Liver (tissue), 8 donors: ENCODE measurements at regions not wholly inside any gene's neighbourhood (a gene's known extent, or its start where the extent isn't known, plus 50 kb on each side); places are given as distances from the start of the nearest gene placed in this dataset.

Source experiments
- DNase-seq: peaks from one replicate; pipeline ENCODE4 v3.0.0-alpha.2; 2017; ENCODE audit warnings: low spot score
- H3K27ac ChIP-seq, 2 donors: one replicate each; pipeline ENCODE4 v1.7.0; 2013; ENCODE audit warnings: inconsistent platforms in 2 of 2, low read length in 2 of 2, control low read depth in 1 of 2, low read depth in 1 of 2, mild to moderate bottlenecking in 1 of 2
- H3K27me3 ChIP-seq, 4 donors: one replicate each; pipeline versions ENCODE4 v1.6.1 to v1.7.0; 2013; ENCODE audit warnings: low read length in 3 of 4, inconsistent platforms in 1 of 4, mild to moderate bottlenecking in 1 of 4, moderate library complexity in 1 of 4; ENCODE audit not compliant: control insufficient read depth in 4 of 4, insufficient read depth in 4 of 4
- H3K36me3 ChIP-seq, 4 donors: one replicate each; pipeline versions ENCODE4 v1.6.1 to v1.7.0; 2013; ENCODE audit warnings: low read length in 3 of 4, mild to moderate bottlenecking in 3 of 4, low read depth in 1 of 4, moderate library complexity in 1 of 4; ENCODE audit not compliant: control insufficient read depth in 4 of 4, insufficient read depth in 3 of 4
- H3K4me1 ChIP-seq, 4 donors: one replicate each; pipeline versions ENCODE4 v1.6.1 to v1.7.0; 2013; ENCODE audit warnings: low read length in 3 of 4, mild to moderate bottlenecking in 3 of 4, moderate library complexity in 1 of 4; ENCODE audit not compliant: control insufficient read depth in 4 of 4, insufficient read depth in 4 of 4
- H3K4me3 ChIP-seq, 3 donors: one replicate each; pipeline versions ENCODE4 v1.6.1 to v1.7.0; 2013; ENCODE audit warnings: low read length in 3 of 3, control low read depth in 1 of 3, low read depth in 1 of 3, mild to moderate bottlenecking in 1 of 3
- H3K9ac ChIP-seq, 2 donors: one replicate each; pipeline ENCODE4 v1.7.0; 2013; ENCODE audit warnings: low read length in 2 of 2, mild to moderate bottlenecking in 2 of 2, moderate library complexity in 2 of 2, control low read depth in 1 of 2, low read depth in 1 of 2
- H3K9me3 ChIP-seq, 4 donors: one replicate each; pipeline versions ENCODE4 v1.6.1 to v1.7.0; 2013; ENCODE audit warnings: low read length in 3 of 4; ENCODE audit not compliant: control insufficient read depth in 4 of 4
- ATF3 ChIP-seq: IDR thresholded peaks from 2 replicates; pipeline ENCODE4 v1.6.1; 2016; ENCODE audit warnings: antibody characterized with exemption
- CTCF ChIP-seq: fragments of 150-350 bp; IDR thresholded peaks from 2 replicates; pipeline ENCODE4 v1.5.1; 2017; ENCODE audit warnings: improper control_type of control experiment, low read depth, low read length; ENCODE audit not compliant: missing input control
- EGR1 ChIP-seq, 2 donors: IDR thresholded peaks; 2 replicates each; pipeline ENCODE4 v1.6.1; 2016 to 2018; ENCODE audit warnings: antibody characterized with exemption in 2 of 2, low read depth in 2 of 2
- FOXA1 ChIP-seq: IDR thresholded peaks from 2 replicates; pipeline ENCODE4 v1.6.1; 2016; ENCODE audit warnings: antibody characterized with exemption
- GABPA ChIP-seq, 2 donors: IDR thresholded peaks in 1 of 2; conservative IDR thresholded peaks in 1 of 2; 2 replicates each; pipeline ENCODE4 v1.6.1; 2016; ENCODE audit warnings: antibody characterized with exemption in 2 of 2, mild to moderate bottlenecking in 1 of 2, moderate library complexity in 1 of 2
- HNF4G ChIP-seq: IDR thresholded peaks from 2 replicates; pipeline ENCODE4 v1.6.1; 2016; ENCODE audit warnings: antibody characterized with exemption
- JUND ChIP-seq, 2 donors: IDR thresholded peaks; 2 replicates each; pipeline ENCODE4 v1.6.1; 2016; ENCODE audit warnings: antibody characterized with exemption in 2 of 2
- MAX ChIP-seq: IDR thresholded peaks from 2 replicates; pipeline ENCODE4 v1.6.1; 2016; ENCODE audit warnings: antibody characterized with exemption
- NR2F2 ChIP-seq: IDR thresholded peaks from 2 replicates; pipeline ENCODE4 v1.6.1; 2016; ENCODE audit warnings: antibody characterized with exemption
- RAD21 ChIP-seq, 2 donors: IDR thresholded peaks; 2 replicates each; pipeline ENCODE4 v1.6.1; 2016; ENCODE audit warnings: antibody characterized with exemption in 2 of 2, mild to moderate bottlenecking in 2 of 2
- REST ChIP-seq: IDR thresholded peaks from 2 replicates; pipeline ENCODE4 v1.6.1; 2016; ENCODE audit warnings: antibody characterized with exemption, mild to moderate bottlenecking
- ZBTB33 ChIP-seq: IDR thresholded peaks from 2 replicates; pipeline ENCODE4 v1.6.1; 2016; ENCODE audit warnings: antibody characterized with exemption
- WGBS: extraction: QIAGEN DNeasy Blood & Tissue Kit; methylation state at CpG from one replicate; pipeline ENCODE4 v1.1.7; 2013; 5-methylcytosine and 5-hydroxymethylcytosine counted together
- donor health status: healthy.
- donor health status: healthy.
- donor health status: healthy.
- donor health status: healthy.
- donor health status: healthy.

GRCh38 chr12:66776974-66777373, 98.1 kb upstream of the GRIP1 start:
- H3K4me3 ChIP-seq = no peak overlapping the region
- H3K27me3 ChIP-seq = peaks cover 0 to 2% (median 0%) of the 10 kb centered on the region in 4 donors
- H3K9ac ChIP-seq = no peak overlapping the region
- no peaks in the 10 kb centered on the region for H3K4me1 ChIP-seq
- H3K36me3 ChIP-seq = no peaks in the 10 kb centered on the region
- H3K27ac ChIP-seq = no peak overlapping the region
- no peak for DNase-seq
- 62% methylated on average over 2 of the region's 2 CpGs for WGBS
- no peak for TF ChIP-seq MAX
- TF ChIP-seq ATF3 = no peak
- TF ChIP-seq FOXA1 = no peak
- TF ChIP-seq NR2F2 = no peak
- no peaks in the 10 kb centered on the region for H3K9me3 ChIP-seq

GRCh38 chr12:66779466-66779865, 100.6 kb upstream of the GRIP1 start:
- TF ChIP-seq GABPA (IDR thresholded peaks at IDR 0.05 in 1 of 2, conservative IDR thresholded peaks at IDR 0.05 in 1 of 2) (no peak), JUND (IDR thresholded peaks at IDR 0.05) (no peak), EGR1 (IDR thresholded peaks at IDR 0.05; ENCODE audit: low read depth in 2 of 2) (no peak), NR2F2 (no peak), REST (no peak), HNF4G (no peak), MAX (no peak), RAD21 (IDR thresholded peaks at IDR 0.05) (no peak), FOXA1 (no peak), ZBTB33 (no peak), CTCF (no peak)
- H3K36me3 ChIP-seq = no peaks in the 10 kb centered on the region
- no peaks in the 10 kb centered on the region for H3K4me1 ChIP-seq
- no peak overlapping the region for H3K27ac ChIP-seq
- H3K4me3 ChIP-seq = no peak overlapping the region
- no peak for DNase-seq
- H3K9ac ChIP-seq = no peak overlapping the region
- 74% methylated on average over 3 of the region's 3 CpGs for WGBS
- no peaks in the 10 kb centered on the region for H3K9me3 ChIP-seq
- peaks cover 0 to 2% (median 0%) of the 10 kb centered on the region in 4 donors for H3K27me3 ChIP-seq
